ENCODE measurements at regions not wholly inside any gene's neighbourhood (a gene's known extent, or its start where the extent isn't known, plus 50 kb on each side); places are given as distances from the start of the nearest gene placed in this dataset.

GRCh38 chr12:77401770-77402081, 336.4 kb upstream of the E2F7 start:
- TF ChIP-seq CTCF (IDR thresholded peaks at IDR 0.05; ENCODE audit: poor library complexity), result no peak
- TF ChIP-seq EZH2 (IDR thresholded peaks at IDR 0.05; ENCODE audit: borderline replicate concordance), result no peak
- TF ChIP-seq EZH2phosphoT487 (IDR thresholded peaks at IDR 0.05; ENCODE audit: low read depth, severe bottlenecking, unreplicated experiment), result no peak
